Mesenchymal stem cell (in vitro differentiated cells and primary cell): ENCODE measurements at regions not wholly inside any gene's neighbourhood (a gene's known extent, or its start where the extent isn't known, plus 50 kb on each side); places are given as distances from the start of the nearest gene placed in this dataset.
A peak's percentile ranks its signal among the peaks of the same experiment; 100 is the strongest.

Experiments
- DNase-seq: peaks from one replicate; pipeline ENCODE4 v3.0.0-alpha.2; 2013
- H2AFZ ChIP-seq: one replicate; pipeline ENCODE4 v1.6.1; 2013; ENCODE audit warnings: low read depth, mild to moderate bottlenecking, control low read depth, inconsistent platforms, low read length, moderate library complexity
- H2AK5ac ChIP-seq: 2 replicates; pipeline ENCODE4 v1.6.1; 2013; ENCODE audit warnings: low read length, moderate library complexity, mild to moderate bottlenecking, inconsistent platforms; ENCODE audit not compliant: severe bottlenecking
- H2BK120ac ChIP-seq: one replicate; pipeline ENCODE4 v1.6.1; 2013; ENCODE audit warnings: low read depth, mild to moderate bottlenecking, inconsistent platforms, low read length, moderate library complexity
- H2BK12ac ChIP-seq, 2 experiments: one replicate each; pipeline ENCODE4 v1.6.1; 2013; ENCODE audit warnings: inconsistent platforms in 2 of 2, low read length in 2 of 2, mild to moderate bottlenecking in 2 of 2, moderate library complexity in 2 of 2, control low read depth in 1 of 2
- H2BK15ac ChIP-seq: one replicate; pipeline ENCODE4 v1.6.1; 2013; ENCODE audit warnings: mild to moderate bottlenecking, low read depth, inconsistent platforms; ENCODE audit not compliant: poor library complexity, severe bottlenecking
- H2BK5ac ChIP-seq: 2 replicates; pipeline ENCODE4 v1.6.1; 2013; ENCODE audit warnings: low read depth, mild to moderate bottlenecking, low read length, control low read depth, inconsistent platforms; ENCODE audit not compliant: poor library complexity, severe bottlenecking
- H3K14ac ChIP-seq, 2 experiments: one replicate each; pipeline ENCODE4 v1.6.1; 2013; ENCODE audit warnings: inconsistent platforms in 2 of 2, low read length in 2 of 2, control low read depth in 1 of 2, mild to moderate bottlenecking in 1 of 2, moderate library complexity in 1 of 2
- H3K18ac ChIP-seq, 2 experiments: one replicate each; pipeline ENCODE4 v1.6.1; 2013; ENCODE audit warnings: inconsistent platforms in 2 of 2, low read length in 2 of 2, control low read depth in 1 of 2, low read depth in 1 of 2, mild to moderate bottlenecking in 1 of 2
- H3K23ac ChIP-seq, 2 experiments: one replicate each; pipeline ENCODE4 v1.6.1; 2013; ENCODE audit warnings: inconsistent platforms in 2 of 2, low read length in 2 of 2, mild to moderate bottlenecking in 2 of 2, moderate library complexity in 2 of 2, control low read depth in 1 of 2
- H3K27ac ChIP-seq: 2 replicates; pipeline ENCODE4 v1.5.1; 2013; ENCODE audit warnings: mild to moderate bottlenecking, moderate library complexity, low read length, control low read depth, inconsistent platforms; ENCODE audit not compliant: poor library complexity, severe bottlenecking
- H3K27me3 ChIP-seq, 2 experiments: 2 replicates each; pipeline versions ENCODE4 v1.6.1 to v1.7.0; 2013; ENCODE audit warnings: low read length in 2 of 2, mild to moderate bottlenecking in 2 of 2, moderate library complexity in 2 of 2, control low read depth in 1 of 2, inconsistent platforms in 1 of 2; ENCODE audit not compliant: control insufficient read depth in 1 of 2, insufficient read depth in 1 of 2
- H3K36me3 ChIP-seq, 2 experiments: 2 replicates each; pipeline versions ENCODE4 v1.6.1 to v1.7.0; 2013; ENCODE audit warnings: low read length in 2 of 2, control low read depth in 1 of 2, inconsistent platforms in 1 of 2, low read depth in 1 of 2, mild to moderate bottlenecking in 1 of 2; ENCODE audit not compliant: insufficient read depth in 2 of 2, control insufficient read depth in 1 of 2
- H3K4ac ChIP-seq, 2 experiments: one replicate each; pipeline ENCODE4 v1.6.1; 2013; ENCODE audit warnings: inconsistent platforms in 2 of 2, low read length in 2 of 2, mild to moderate bottlenecking in 2 of 2, moderate library complexity in 2 of 2, control low read depth in 1 of 2, low read depth in 1 of 2
- H3K4me1 ChIP-seq: 2 replicates; pipeline ENCODE4 v1.6.1; 2013; ENCODE audit warnings: low read depth, low read length, control low read depth; ENCODE audit not compliant: control insufficient read depth, insufficient read depth
- H3K4me2 ChIP-seq: 2 replicates; pipeline ENCODE4 v1.6.1; 2013; ENCODE audit warnings: low read length, mild to moderate bottlenecking, inconsistent platforms; ENCODE audit not compliant: poor library complexity, severe bottlenecking
- H3K4me3 ChIP-seq, 2 experiments: 2 replicates each; pipeline versions ENCODE4 v1.5.1 to v1.7.0; 2013; ENCODE audit warnings: low read length in 2 of 2, mild to moderate bottlenecking in 2 of 2, control low read depth in 1 of 2, low read depth in 1 of 2; ENCODE audit not compliant: insufficient read depth in 1 of 2
- H3K79me1 ChIP-seq: replicated peaks from 2 replicates; pipeline ENCODE4 v1.6.1; 2013; ENCODE audit warnings: mild to moderate bottlenecking, control low read depth, low read length, inconsistent platforms; ENCODE audit not compliant: poor library complexity, severe bottlenecking
- H3K9ac ChIP-seq: 2 replicates; pipeline ENCODE4 v1.7.0; 2013; ENCODE audit warnings: mild to moderate bottlenecking, low read length, moderate library complexity
- H3K9me3 ChIP-seq: 2 replicates; pipeline ENCODE4 v1.7.0; 2013; ENCODE audit warnings: mild to moderate bottlenecking, low read length; ENCODE audit not compliant: control insufficient read depth
- H4K8ac ChIP-seq: one replicate; pipeline ENCODE4 v1.6.1; 2013; ENCODE audit warnings: inconsistent platforms, mild to moderate bottlenecking, low read length, moderate library complexity
- H4K91ac ChIP-seq: one replicate; pipeline ENCODE4 v1.6.1; 2013; ENCODE audit warnings: mild to moderate bottlenecking, low read length, inconsistent platforms
- WGBS: methylation state at CpG from one replicate; pipeline ENCODE4 v1.1.7; 2013; ENCODE audit warnings: mixed read lengths; 5-methylcytosine and 5-hydroxymethylcytosine counted together

- H2AK5ac ChIP-seq: no peak overlapping the region
- peak overlapping the region in 1 of 2 experiments; percentile 56 for H3K23ac ChIP-seq
- H3K9me3 ChIP-seq: peaks cover 9% of the 10 kb centered on the region
- no peak overlapping the region for H3K14ac ChIP-seq
- no peak for DNase-seq
- no peaks in the 10 kb centered on the region for H3K36me3 ChIP-seq
- H2BK120ac ChIP-seq: no peak overlapping the region
- peaks cover 2% of the 10 kb centered on the region for H3K4me1 ChIP-seq
- no peak overlapping the region for H2BK5ac ChIP-seq
- no peak overlapping the region for H4K8ac ChIP-seq
- 93% methylated on average over 4 of the region's 4 CpGs for WGBS
- no peak overlapping the region for H2AFZ ChIP-seq
- no peak overlapping the region for H3K27ac ChIP-seq
- H3K79me1 ChIP-seq: no peaks in the 10 kb centered on the region
- H3K4ac ChIP-seq: no peak overlapping the region
- peaks cover 3 to 5% of the 10 kb centered on the region in 2 experiments for H3K27me3 ChIP-seq
- H2BK12ac ChIP-seq: no peak overlapping the region
- no peak overlapping the region for H3K18ac ChIP-seq
- H3K4me3 ChIP-seq: peak overlapping the region in 1 of 2 experiments; percentile 19
- peak overlapping the region; percentile 34 for H4K91ac ChIP-seq
- no peak overlapping the region for H2BK15ac ChIP-seq
- no peak overlapping the region for H3K4me2 ChIP-seq
- H3K9ac ChIP-seq: no peak overlapping the region
Measured at GRCh38 chr7:135858379-135858778, 109.8 kb upstream of the FAM180A start.

- Histone ChIP-seq H3K4ac (peak overlapping the region in 1 of 2 experiments; percentile 10), H3K9me3 (peaks cover 9% of the 10 kb centered on the region), H2AFZ (no peak overlapping the region), H2BK15ac (no peak overlapping the region), H4K8ac (no peak overlapping the region), H2BK12ac (no peak overlapping the region), H3K4me3 (no peak overlapping the region), H3K4me2 (no peak overlapping the region), H3K23ac (no peak overlapping the region), H3K27ac (no peak overlapping the region), H2BK5ac (no peak overlapping the region), H3K18ac (no peak overlapping the region), H3K4me1 (peaks cover 2% of the 10 kb centered on the region), H3K9ac (no peak overlapping the region), H2AK5ac (no peak overlapping the region), H3K36me3 (no peaks in the 10 kb centered on the region), H3K27me3 (peaks cover 3 to 5% of the 10 kb centered on the region in 2 experiments), H3K14ac (peak overlapping the region in 1 of 2 experiments; percentile 81), H2BK120ac (no peak overlapping the region), H3K79me1 (no peaks in the 10 kb centered on the region), H4K91ac (peak overlapping the region; percentile 18)
- 62% methylated on average over 3 of the region's 3 CpGs for WGBS
- no peak for DNase-seq
Measured at GRCh38 chr7:135857519-135858274, 109.1 kb upstream of the FAM180A start.

- Histone ChIP-seq H3K4me2 (no peak overlapping the region), H2BK5ac (no peak overlapping the region), H3K36me3 (no peaks in the 10 kb centered on the region), H3K18ac (no peak overlapping the region), H3K23ac (no peak overlapping the region), H3K27me3 (peaks cover under 1 to 5% of the 10 kb centered on the region in 2 experiments), H3K9ac (no peak overlapping the region), H3K14ac (no peak overlapping the region), H3K4me3 (no peak overlapping the region), H2BK15ac (no peak overlapping the region), H3K79me1 (no peaks in the 10 kb centered on the region), H2AFZ (no peak overlapping the region), H3K4ac (no peak overlapping the region), H2BK120ac (no peak overlapping the region), H3K9me3 (peaks cover 3% of the 10 kb centered on the region), H4K8ac (no peak overlapping the region), H2BK12ac (no peak overlapping the region), H4K91ac (peak overlapping the region; percentile 78), H2AK5ac (no peak overlapping the region), H3K4me1 (peaks cover 2% of the 10 kb centered on the region), H3K27ac (no peak overlapping the region)
- 38% methylated on average over 2 of the region's 6 CpGs for WGBS
- peak; percentile 88 for DNase-seq
Measured at GRCh38 chr7:135856356-135857144, 107.9 kb upstream of the FAM180A start.

- Histone ChIP-seq H3K27me3 (peaks cover 0 to 5% of the 10 kb centered on the region in 2 experiments), H4K8ac (no peak overlapping the region), H2BK12ac (no peak overlapping the region), H3K23ac (no peak overlapping the region), H3K14ac (no peak overlapping the region), H3K79me1 (no peaks in the 10 kb centered on the region), H2AK5ac (no peak overlapping the region), H2BK120ac (no peak overlapping the region), H3K27ac (no peak overlapping the region), H3K4me1 (peaks cover 2% of the 10 kb centered on the region), H2AFZ (no peak overlapping the region), H3K4me2 (no peak overlapping the region), H3K9ac (no peak overlapping the region), H3K18ac (peak overlapping the region in 1 of 2 experiments; percentile 21), H2BK5ac (no peak overlapping the region), H4K91ac (no peak overlapping the region), H3K4me3 (no peak overlapping the region), H3K9me3 (no peaks in the 10 kb centered on the region), H2BK15ac (no peak overlapping the region), H3K4ac (no peak overlapping the region), H3K36me3 (no peaks in the 10 kb centered on the region)
- 25% methylated on average over 3 of the region's 3 CpGs for WGBS
- DNase-seq: peak; percentile 49
Measured at GRCh38 chr7:135855846-135856245, 107.2 kb upstream of the FAM180A start.
